GM13977 (cell line): ENCODE measurements at regions not wholly inside any gene's neighbourhood (a gene's known extent, or its start where the extent isn't known, plus 50 kb on each side); places are given as distances from the start of the nearest gene placed in this dataset.
"Not testable (repeated sequence)": the region's sequence is repeated elsewhere in the genome, so short reads cannot be mapped to it uniquely, and the experiment has no call there.

Source experiments
- DNase-seq: peaks from one replicate; pipeline ENCODE4 v3.0.0; 2012; ENCODE audit warnings: low spot score
- in situ Hi-C: fragments of 300-500 bp; cut with MboI; formaldehyde crosslinking; loops from one replicate; pipeline ENCODE4 v1.12.0; 2022; ENCODE audit warnings: low sequenced_read_pairs, low pct_unique_long_range_greater_than_20kb, mixed read lengths, inconsistent platforms; ENCODE audit not compliant: unreplicated experiment
- TF ChIP-seq, protein P1 (sequence below): IDR thresholded peaks from 2 replicates; pipeline ENCODE4 v1.5.1; 2012; ENCODE audit warnings: mild to moderate bottlenecking, control low read depth; ENCODE audit not compliant: insufficient read depth; ENCODE audit errors: extremely low read depth, missing control alignments

DNA sequence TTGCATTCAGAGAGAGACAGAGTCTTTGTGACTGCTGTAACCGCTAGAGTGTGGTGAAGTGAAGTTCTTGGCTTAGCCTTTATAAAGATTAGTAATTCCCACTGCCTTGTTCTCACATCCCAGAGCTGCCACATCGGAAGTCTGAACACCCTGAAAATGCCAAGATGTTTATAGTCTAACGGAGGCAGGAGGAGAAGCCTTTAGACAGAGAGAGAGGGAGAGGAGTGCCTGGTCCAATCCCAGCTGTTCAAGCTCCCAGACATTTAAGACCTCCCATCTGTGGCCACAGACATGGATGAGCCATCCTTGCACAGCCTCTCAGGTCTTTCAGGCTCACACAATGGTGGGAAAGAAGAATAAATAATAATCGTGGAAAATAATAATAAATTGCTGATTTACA, 1422.8 kb upstream of the EYS start:
- no peak for DNase-seq
- TF ChIP-seq, protein P1, sequence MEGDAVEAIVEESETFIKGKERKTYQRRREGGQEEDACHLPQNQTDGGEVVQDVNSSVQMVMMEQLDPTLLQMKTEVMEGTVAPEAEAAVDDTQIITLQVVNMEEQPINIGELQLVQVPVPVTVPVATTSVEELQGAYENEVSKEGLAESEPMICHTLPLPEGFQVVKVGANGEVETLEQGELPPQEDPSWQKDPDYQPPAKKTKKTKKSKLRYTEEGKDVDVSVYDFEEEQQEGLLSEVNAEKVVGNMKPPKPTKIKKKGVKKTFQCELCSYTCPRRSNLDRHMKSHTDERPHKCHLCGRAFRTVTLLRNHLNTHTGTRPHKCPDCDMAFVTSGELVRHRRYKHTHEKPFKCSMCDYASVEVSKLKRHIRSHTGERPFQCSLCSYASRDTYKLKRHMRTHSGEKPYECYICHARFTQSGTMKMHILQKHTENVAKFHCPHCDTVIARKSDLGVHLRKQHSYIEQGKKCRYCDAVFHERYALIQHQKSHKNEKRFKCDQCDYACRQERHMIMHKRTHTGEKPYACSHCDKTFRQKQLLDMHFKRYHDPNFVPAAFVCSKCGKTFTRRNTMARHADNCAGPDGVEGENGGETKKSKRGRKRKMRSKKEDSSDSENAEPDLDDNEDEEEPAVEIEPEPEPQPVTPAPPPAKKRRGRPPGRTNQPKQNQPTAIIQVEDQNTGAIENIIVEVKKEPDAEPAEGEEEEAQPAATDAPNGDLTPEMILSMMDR: no peak
- in situ Hi-C loops: no loop called here

- no peak for DNase-seq
- in situ Hi-C loops: no loop called here
- TF ChIP-seq, protein P1: no peak
Observed at GRCh38 chr6:67127041-67127440, 1420.0 kb upstream of the EYS start.

GRCh38 chr6:67121115-67121514, 1414.1 kb upstream of the EYS start:
- TF ChIP-seq, protein P1: no peak
- no peak for DNase-seq
- in situ Hi-C loops: no loop called here

- DNase-seq: no peak
- in situ Hi-C loops: no loop called here
- TF ChIP-seq, protein P1: no peak
Observed at GRCh38 chr6:67112120-67112519, 1405.1 kb upstream of the EYS start.

DNA sequence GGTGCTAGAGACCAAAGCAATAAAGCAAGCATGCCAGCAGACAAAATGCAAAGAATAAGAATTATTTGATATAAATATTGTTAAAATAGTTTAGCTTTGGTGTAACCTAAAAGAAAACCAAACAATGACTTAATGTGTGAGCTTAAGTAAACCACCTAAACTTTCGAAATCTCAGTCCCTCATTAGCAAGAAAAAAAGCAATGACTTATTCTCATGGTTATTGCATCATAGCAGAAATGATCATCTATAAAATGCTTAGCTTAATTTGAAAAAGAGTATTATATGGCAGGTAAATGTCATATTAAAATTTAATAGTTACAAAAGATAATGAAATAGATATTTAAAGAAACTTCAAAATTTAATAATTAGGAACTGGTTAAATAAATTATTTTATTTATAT, 1395.7 kb upstream of the EYS start:
- in situ Hi-C loops: no loop called here
- TF ChIP-seq, protein P1: no peak
- no peak for DNase-seq

DNA sequence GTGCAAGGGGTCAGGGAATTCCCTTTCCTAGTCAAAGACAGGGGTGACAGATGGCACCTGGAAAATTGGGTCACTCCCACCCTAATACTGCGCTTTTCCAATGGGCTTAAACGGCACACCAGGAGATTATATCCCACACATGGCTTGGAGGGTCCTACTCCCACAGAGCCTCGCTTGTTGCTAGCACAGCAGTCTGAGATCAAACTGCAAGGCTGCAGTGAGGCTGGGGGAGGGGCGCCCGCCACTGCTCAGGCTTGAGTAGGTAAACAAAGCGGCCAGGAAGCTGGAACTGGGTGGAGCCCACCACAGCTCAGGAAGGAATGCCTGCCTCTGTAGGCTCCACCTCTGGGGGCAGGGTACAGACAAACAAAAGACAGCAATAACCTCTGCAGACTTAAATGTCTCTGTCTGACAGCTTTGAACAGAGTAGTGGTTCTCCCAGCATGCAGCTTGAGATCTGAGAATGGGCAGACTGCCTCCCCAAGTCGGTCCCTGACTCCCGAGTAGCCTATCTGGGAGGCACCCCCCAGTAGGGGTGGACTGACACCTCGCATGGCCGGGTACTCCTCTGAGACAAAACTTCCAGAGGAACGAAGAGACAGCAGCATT, 1388.7 kb upstream of the EYS start:
- DNase-seq, in situ Hi-C loops: not testable (repeated sequence)

DNA sequence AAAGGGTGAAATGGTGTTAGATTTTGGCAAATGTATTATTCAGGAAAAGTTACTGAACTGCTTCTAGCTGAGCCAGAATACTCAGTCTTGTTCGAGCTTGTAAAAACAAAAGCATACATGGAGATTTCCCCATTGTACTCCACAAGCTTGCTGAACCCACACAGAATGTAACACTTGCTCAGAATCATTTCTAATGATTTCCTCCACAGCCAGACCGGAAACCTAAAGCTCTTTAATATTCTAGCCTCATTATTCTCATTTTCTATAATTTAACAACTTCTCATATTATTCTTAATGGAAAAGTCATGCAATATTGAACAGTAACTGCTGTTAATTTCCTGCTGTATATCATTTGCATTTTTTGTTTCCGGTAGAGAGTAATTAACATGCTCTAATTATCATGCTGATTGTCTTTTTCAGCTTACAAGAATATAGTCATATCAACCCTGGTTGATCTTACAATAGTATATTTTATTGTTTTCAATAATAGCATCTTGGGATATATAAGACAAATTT, 1387.5 kb upstream of the EYS start:
- in situ Hi-C loops: no loop called here
- TF ChIP-seq, protein P1: no peak
- DNase-seq: no peak
